GM12878 (cell line): ENCODE measurements at regions not wholly inside any gene's neighbourhood (a gene's known extent, or its start where the extent isn't known, plus 50 kb on each side); places are given as distances from the start of the nearest gene placed in this dataset.

Experiments used
- CBX5 ChIP-seq: sonication (generic); IDR thresholded peaks from 2 replicates; pipeline ENCODE4 v1.6.1; 2016; ENCODE audit warnings: low read depth, moderate library complexity, mild to moderate bottlenecking, inconsistent platforms
- EP300 ChIP-seq, 2 experiments: fragments of 150-350 bp in 1 of 2; IDR thresholded peaks; 2 replicates each; pipeline ENCODE4 v1.6.1; 2011 to 2012; ENCODE audit warnings: low read depth in 2 of 2, low read length in 2 of 2, borderline replicate concordance in 1 of 2, improper control_type of control experiment in 1 of 2, inconsistent platforms in 1 of 2; ENCODE audit not compliant: control insufficient read depth in 1 of 2
- EZH2 ChIP-seq: IDR thresholded peaks from 2 replicates; pipeline ENCODE4 v1.6.1; 2012; ENCODE audit warnings: low read depth, mild to moderate bottlenecking, control low read depth, inconsistent platforms, low read length, borderline replicate concordance; ENCODE audit not compliant: control insufficient read depth
- HCFC1 ChIP-seq: fragments of 150-350 bp; IDR thresholded peaks from 2 replicates; pipeline ENCODE4 v1.6.1; 2014; ENCODE audit warnings: low read length
- TF ChIP-seq, protein P1 (sequence below), 3 experiments: IDR thresholded peaks in 2 of 3; conservative IDR thresholded peaks in 1 of 3; 2 replicates each; pipeline ENCODE4 v1.5.1; 2011; ENCODE audit warnings: low read depth in 3 of 3, low read length in 3 of 3, mild to moderate bottlenecking in 3 of 3, control low read depth in 2 of 3, moderate library complexity in 2 of 3, inconsistent platforms in 1 of 3, mixed read lengths in 1 of 3; ENCODE audit not compliant: control insufficient read depth in 2 of 3, insufficient read depth in 1 of 3; ENCODE audit errors: extremely low read depth in 1 of 3

DNA sequence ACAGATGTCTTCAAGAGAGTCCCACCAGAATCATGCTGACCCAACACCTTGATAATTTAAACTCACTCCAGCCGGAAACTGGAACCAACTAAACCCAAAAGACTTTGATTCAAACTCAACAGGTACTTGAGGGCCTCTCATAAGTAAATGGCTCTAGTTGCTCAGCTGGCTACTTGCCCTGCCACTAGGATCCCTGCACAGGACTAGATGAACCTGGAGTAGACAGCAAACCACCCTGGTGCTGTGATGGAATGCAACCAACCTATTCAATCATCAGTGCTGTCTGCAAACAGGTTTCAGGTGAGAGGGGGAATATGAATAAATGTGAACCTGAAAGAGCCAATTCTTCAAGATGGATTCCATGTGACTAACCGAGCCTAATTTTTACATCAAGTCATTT lies 216.3 kb downstream of the KATNAL1 start:
- TF ChIP-seq EP300 (IDR thresholded peaks at IDR 0.05; ENCODE audit: borderline replicate concordance in 1 of 2, control insufficient read depth in 1 of 2, low read depth in 2 of 2, low read length in 2 of 2) (no peak), HCFC1 (no peak), EZH2 (no peak), CBX5 (no peak)
- TF ChIP-seq, protein P1, sequence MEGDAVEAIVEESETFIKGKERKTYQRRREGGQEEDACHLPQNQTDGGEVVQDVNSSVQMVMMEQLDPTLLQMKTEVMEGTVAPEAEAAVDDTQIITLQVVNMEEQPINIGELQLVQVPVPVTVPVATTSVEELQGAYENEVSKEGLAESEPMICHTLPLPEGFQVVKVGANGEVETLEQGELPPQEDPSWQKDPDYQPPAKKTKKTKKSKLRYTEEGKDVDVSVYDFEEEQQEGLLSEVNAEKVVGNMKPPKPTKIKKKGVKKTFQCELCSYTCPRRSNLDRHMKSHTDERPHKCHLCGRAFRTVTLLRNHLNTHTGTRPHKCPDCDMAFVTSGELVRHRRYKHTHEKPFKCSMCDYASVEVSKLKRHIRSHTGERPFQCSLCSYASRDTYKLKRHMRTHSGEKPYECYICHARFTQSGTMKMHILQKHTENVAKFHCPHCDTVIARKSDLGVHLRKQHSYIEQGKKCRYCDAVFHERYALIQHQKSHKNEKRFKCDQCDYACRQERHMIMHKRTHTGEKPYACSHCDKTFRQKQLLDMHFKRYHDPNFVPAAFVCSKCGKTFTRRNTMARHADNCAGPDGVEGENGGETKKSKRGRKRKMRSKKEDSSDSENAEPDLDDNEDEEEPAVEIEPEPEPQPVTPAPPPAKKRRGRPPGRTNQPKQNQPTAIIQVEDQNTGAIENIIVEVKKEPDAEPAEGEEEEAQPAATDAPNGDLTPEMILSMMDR (IDR thresholded peaks at IDR 0.05 in 2 of 3, conservative IDR thresholded peaks at IDR 0.05 in 1 of 3; ENCODE audit: control insufficient read depth in 2 of 3, extremely low read depth in 1 of 3, insufficient read depth in 1 of 3, low read depth in 3 of 3, low read length in 3 of 3) = no peak
